H1 (cell line): ENCODE measurements at regions not wholly inside any gene's neighbourhood (a gene's known extent, or its start where the extent isn't known, plus 50 kb on each side); places are given as distances from the start of the nearest gene placed in this dataset.

Experiments used
- CTCF ChIA-PET: fragments of 300-600 bp; sonication (Branson Sonifier 250); formaldehyde crosslinking; loops from one replicate; lab custom pipeline; 2021; ENCODE audit not compliant: partially characterized antibody; lab: Charles Lee
- POLR2A ChIA-PET: fragments of 300-600 bp; sonication (Branson Sonifier 250); formaldehyde crosslinking; loops from one replicate; lab custom pipeline; 2021; ENCODE audit warnings: inconsistent platforms; ENCODE audit not compliant: partially characterized antibody; lab: Charles Lee
- DNase-seq, 2 experiments: peaks; one replicate each; pipeline versions ENCODE4 v3.0.0 to v3.0.0-alpha.2; 2010 to 2022; ENCODE audit warnings: low spot score in 2 of 2, low read depth in 1 of 2, mixed read lengths in 1 of 2
- FAIRE-seq: peaks from 2 replicates; lab custom pipeline; 2011; peaks lifted over from hg19 to GRCh38; lab: Jason Lieb, UNC
- H2AFZ ChIP-seq: 2 replicates; pipeline ENCODE4 v1.8.1; 2012; ENCODE audit warnings: low read length, inconsistent platforms
- H2AK5ac ChIP-seq: 2 replicates; pipeline ENCODE4 v1.6.1; 2013; ENCODE audit warnings: low read depth, low read length
- H2BK120ac ChIP-seq: replicated peaks from 2 replicates; pipeline ENCODE3; 2013; ENCODE audit warnings: low read depth, low read length, inconsistent platforms
- H2BK12ac ChIP-seq: 2 replicates; pipeline ENCODE4 v1.6.1; 2013; ENCODE audit warnings: low read depth, low read length
- H2BK15ac ChIP-seq: 2 replicates; pipeline ENCODE4 v1.6.1; 2013; ENCODE audit warnings: low read length
- H2BK20ac ChIP-seq: 2 replicates; pipeline ENCODE4 v1.6.1; 2013; ENCODE audit warnings: low read length
- H2BK5ac ChIP-seq: 2 replicates; pipeline ENCODE4 v1.6.1; 2013; ENCODE audit warnings: low read depth, low read length
- H3K14ac ChIP-seq: 2 replicates; pipeline ENCODE4 v1.6.1; 2013; ENCODE audit warnings: inconsistent platforms; ENCODE audit not compliant: insufficient read length
- H3K18ac ChIP-seq: 2 replicates; pipeline ENCODE4 v1.6.1; 2013; ENCODE audit warnings: low read length; ENCODE audit errors: extremely low read depth
- H3K23ac ChIP-seq: 2 replicates; pipeline ENCODE4 v1.6.1; 2013; ENCODE audit warnings: inconsistent platforms; ENCODE audit not compliant: insufficient read length
- H3K23me2 ChIP-seq: 2 replicates; pipeline ENCODE4 v1.6.1; 2013; ENCODE audit warnings: low read depth, low read length
- H3K27ac ChIP-seq: 2 replicates; pipeline ENCODE4 v1.6.1; 2011; ENCODE audit warnings: low read depth, low read length, inconsistent platforms
- H3K27me3 ChIP-seq, 4 experiments: replicated peaks in 1 of 4; 1 replicate in 1 of 4; 2 replicates in 3 of 4; pipeline versions ENCODE4 v1.6.1 to v1.8.1; 2011 to 2013; ENCODE audit warnings: low read length in 3 of 4, mild to moderate bottlenecking in 3 of 4, inconsistent platforms in 2 of 4, mixed read lengths in 2 of 4, moderate library complexity in 1 of 4; ENCODE audit not compliant: control insufficient read depth in 3 of 4, insufficient read depth in 3 of 4; ENCODE audit errors: extremely low read depth in 1 of 4
- H3K36me3 ChIP-seq, 4 experiments: 2 replicates each; pipeline versions ENCODE4 v1.6.1 to v1.8.1; 2011 to 2013; ENCODE audit warnings: mild to moderate bottlenecking in 4 of 4, low read length in 3 of 4, moderate library complexity in 2 of 4, control low read depth in 1 of 4, inconsistent platforms in 1 of 4; ENCODE audit not compliant: insufficient read depth in 4 of 4, control insufficient read depth in 2 of 4
- H3K4ac ChIP-seq: replicated peaks from 2 replicates; pipeline ENCODE3; 2013; ENCODE audit warnings: low read length, low read depth, mixed read lengths, inconsistent platforms; ENCODE audit not compliant: insufficient read length
- H3K4me1 ChIP-seq, 4 experiments: replicated peaks in 1 of 4; 1 replicate in 1 of 4; 2 replicates in 3 of 4; pipeline versions ENCODE4 v1.6.1 to v1.8.1; 2011 to 2013; ENCODE audit warnings: low read length in 3 of 4, inconsistent platforms in 2 of 4, mixed read lengths in 1 of 4; ENCODE audit not compliant: insufficient read depth in 4 of 4, control insufficient read depth in 3 of 4
- H3K4me2 ChIP-seq, 2 experiments: 2 replicates each; pipeline versions ENCODE4 v1.6.1 to v1.8.1; 2011 to 2013; ENCODE audit warnings: low read depth in 2 of 2, low read length in 2 of 2, control low read depth in 1 of 2, inconsistent platforms in 1 of 2, mild to moderate bottlenecking in 1 of 2; ENCODE audit not compliant: insufficient read depth in 1 of 2
- H3K4me3 ChIP-seq, 4 experiments: fragments of 200-600, 300-600 bp in 1 of 4; sonication (generic), shearing (Covaris generic), sonication (Bioruptor Twin) in 1 of 4; 2 replicates each; pipeline versions ENCODE4 v1.5.1 to v1.8.1; 2011 to 2016; ENCODE audit warnings: low read length in 4 of 4, low read depth in 3 of 4, control low read depth in 2 of 4, inconsistent platforms in 2 of 4, mild to moderate bottlenecking in 2 of 4, mixed read lengths in 1 of 4, moderate library complexity in 1 of 4; ENCODE audit not compliant: insufficient read depth in 2 of 4; ENCODE audit errors: extremely low read depth in 1 of 4
- H3K56ac ChIP-seq: replicated peaks from 2 replicates; pipeline ENCODE3; 2013; ENCODE audit warnings: low read depth, mild to moderate bottlenecking, mixed read lengths, low read length, inconsistent platforms; ENCODE audit not compliant: insufficient read length
- H3K79me1 ChIP-seq: 2 replicates; pipeline ENCODE4 v1.6.1; 2013; ENCODE audit warnings: low read depth, low read length, control low read depth
- H3K79me2 ChIP-seq, 2 experiments: 2 replicates each; pipeline versions ENCODE4 v1.6.1 to v1.8.1; 2012 to 2013; ENCODE audit warnings: low read length in 2 of 2, mild to moderate bottlenecking in 2 of 2, inconsistent platforms in 1 of 2; ENCODE audit not compliant: insufficient read depth in 2 of 2, control insufficient read depth in 1 of 2
- H3K9ac ChIP-seq, 4 experiments: replicated peaks in 1 of 4; 1 replicate in 1 of 4; 2 replicates in 3 of 4; pipeline versions ENCODE4 v1.6.1 to v1.8.1; 2011 to 2013; ENCODE audit warnings: low read depth in 3 of 4, low read length in 3 of 4, control low read depth in 2 of 4, mild to moderate bottlenecking in 2 of 4, moderate library complexity in 2 of 4, inconsistent platforms in 1 of 4; ENCODE audit errors: extremely low read depth in 1 of 4
- H3K9me3 ChIP-seq, 2 experiments: 2 replicates each; pipeline versions ENCODE4 v1.6.1 to v1.8.1; 2012 to 2013; ENCODE audit warnings: mild to moderate bottlenecking in 2 of 2, moderate library complexity in 2 of 2, control low read depth in 1 of 2, inconsistent platforms in 1 of 2, low read depth in 1 of 2, low read length in 1 of 2, mixed read lengths in 1 of 2; ENCODE audit not compliant: insufficient read depth in 2 of 2
- H4K20me1 ChIP-seq, 2 experiments: replicated peaks in 1 of 2; 2 replicates each; pipeline versions ENCODE3 to v1.8.1; 2011 to 2013; ENCODE audit warnings: inconsistent platforms in 2 of 2, low read length in 2 of 2, mild to moderate bottlenecking in 1 of 2; ENCODE audit not compliant: insufficient read depth in 2 of 2, control insufficient read depth in 1 of 2
- H4K5ac ChIP-seq: 2 replicates; pipeline ENCODE4 v1.6.1; 2013; ENCODE audit warnings: low read length, low read depth, mixed read lengths, inconsistent platforms; ENCODE audit not compliant: insufficient read length
- H4K8ac ChIP-seq: 2 replicates; pipeline ENCODE4 v1.8.0; 2013; ENCODE audit warnings: mild to moderate bottlenecking, moderate library complexity, low read length, inconsistent platforms; ENCODE audit not compliant: insufficient read depth; ENCODE audit errors: extremely low read depth
- H4K91ac ChIP-seq: replicated peaks from 2 replicates; pipeline ENCODE3; 2013; ENCODE audit warnings: low read length, mixed read lengths, inconsistent platforms; ENCODE audit not compliant: insufficient read length
- BACH1 ChIP-seq: IDR thresholded peaks from 2 replicates; pipeline ENCODE4 v1.6.1; 2012; ENCODE audit warnings: low read length, improper control_type of control experiment
- BRCA1 ChIP-seq: IDR thresholded peaks from 2 replicates; pipeline ENCODE4 v1.6.1; 2012; ENCODE audit warnings: low read depth, low read length, improper control_type of control experiment
- CEBPB ChIP-seq: IDR thresholded peaks from 2 replicates; pipeline ENCODE4 v1.6.1; 2012; ENCODE audit warnings: low read depth, low read length
- CTCF ChIP-seq, 3 experiments: IDR thresholded peaks; 1 replicate in 2 of 3; 2 replicates in 1 of 3; pipeline versions ENCODE4 v1.5.1 to v1.6.1; 2011; ENCODE audit warnings: low read length in 3 of 3, mild to moderate bottlenecking in 3 of 3, inconsistent platforms in 2 of 3, low read depth in 1 of 3, moderate library complexity in 1 of 3; ENCODE audit not compliant: insufficient read depth in 1 of 3; ENCODE audit errors: control extremely low read depth in 1 of 3
- EGR1 ChIP-seq: IDR thresholded peaks from 2 replicates; pipeline ENCODE4 v1.6.1; 2011; ENCODE audit warnings: low read depth, low read length, borderline replicate concordance
- FOSL1 ChIP-seq: IDR thresholded peaks from 2 replicates; pipeline ENCODE4 v1.6.1; 2011; ENCODE audit warnings: mild to moderate bottlenecking, low read depth, low read length, moderate library complexity; ENCODE audit not compliant: insufficient read depth
- GTF2F1 ChIP-seq: IDR thresholded peaks from 2 replicates; pipeline ENCODE4 v1.6.1; 2012; ENCODE audit warnings: low read depth, low read length, improper control_type of control experiment, borderline replicate concordance
- KDM4A ChIP-seq: IDR thresholded peaks from one replicate; pipeline ENCODE4 v1.7.1; 2012; ENCODE audit warnings: low read depth, mild to moderate bottlenecking, moderate library complexity, low read length, inconsistent platforms; ENCODE audit not compliant: severe bottlenecking
- PHF8 ChIP-seq: fragments of 200-600 bp; sonication (generic); conservative IDR thresholded peaks from 2 replicates; pipeline ENCODE4 v1.7.1; 2012; ENCODE audit warnings: low read depth, mild to moderate bottlenecking, inconsistent platforms, low read length, moderate library complexity
- SIRT6 ChIP-seq: IDR thresholded peaks from one replicate; pipeline ENCODE4 v1.7.1; 2012; ENCODE audit warnings: low read length, inconsistent platforms
- SP4 ChIP-seq: IDR thresholded peaks from 2 replicates; pipeline ENCODE4 v1.6.1; 2012; ENCODE audit warnings: low read length, inconsistent platforms
- SRF ChIP-seq: IDR thresholded peaks from 2 replicates; pipeline ENCODE4 v1.6.1; 2011; ENCODE audit warnings: mild to moderate bottlenecking, low read depth, low read length, moderate library complexity
- TAF7 ChIP-seq: optimal IDR thresholded peaks from 2 replicates; pipeline ENCODE3; 2011; ENCODE audit warnings: low read depth, mild to moderate bottlenecking, inconsistent platforms, low read length, moderate library complexity, borderline replicate concordance
- TEAD4 ChIP-seq: IDR thresholded peaks from 2 replicates; pipeline ENCODE4 v1.6.1; 2012; ENCODE audit warnings: low read depth, low read length, inconsistent platforms, mixed read lengths
- WGBS, 2 experiments: shearing (Covaris generic) in 1 of 2; methylation state at CpG; one replicate each; pipeline versions ENCODE4 v1.1.6 to v1.1.7; 2013 to 2015; ENCODE audit warnings: low lambda C conversion rate in 2 of 2, mixed read lengths in 2 of 2, inconsistent platforms in 1 of 2, low coverage in 1 of 2, missing lambda C conversion rate in 1 of 2; ENCODE audit not compliant: insufficient replicate concordance in 2 of 2, insufficient coverage in 1 of 2, insufficient read length in 1 of 2; ENCODE audit errors: extremely low coverage in 1 of 2, missing lambda C conversion rate in 1 of 2; 5-methylcytosine and 5-hydroxymethylcytosine counted together

GRCh38 chr6:50270415-50270814, 220.7 kb upstream of the DEFB112 start:
- CTCF ChIA-PET: interaction anchor here (1.3 kb wide), 1 partner anchor 366 kb away, joined by 3 read pairs; no protein-coding TSS in a partner anchor
- Histone ChIP-seq H3K36me3 (no peaks in the 10 kb centered on the region), H3K27me3 (no peaks in the 10 kb centered on the region), H3K18ac (no peak overlapping the region), H3K14ac (no peak overlapping the region), H2BK12ac (no peak overlapping the region), H2AFZ (no peak overlapping the region), H3K4ac (no peak overlapping the region), H3K79me2 (no peaks in the 10 kb centered on the region), H3K4me2 (no peak overlapping the region), H2AK5ac (no peak overlapping the region), H3K23me2 (no peaks in the 10 kb centered on the region), H4K91ac (no peak overlapping the region), H3K4me1 (no peaks in the 10 kb centered on the region), H2BK20ac (no peak overlapping the region), H3K56ac (no peak overlapping the region), H2BK15ac (no peak overlapping the region), H3K9ac (no peak overlapping the region), H3K4me3 (no peak overlapping the region), H3K27ac (no peak overlapping the region), H3K9me3 (no peaks in the 10 kb centered on the region), H4K8ac (no peak overlapping the region), H2BK5ac (no peak overlapping the region), H3K79me1 (no peaks in the 10 kb centered on the region), H2BK120ac (no peak overlapping the region), H4K5ac (no peak overlapping the region), H4K20me1 (no peaks in the 10 kb centered on the region), H3K23ac (no peak overlapping the region)
- no peak for DNase-seq
- POLR2A ChIA-PET: no interaction called here
- FAIRE-seq: no peak
- WGBS, 2 experiments: 88% methylated on average over 1 of the region's 1 CpG; no CpG with 5 or more reads in 1 of the 2 experiments
- no peak for TF ChIP-seq PHF8
- TF ChIP-seq GTF2F1: no peak
- TF ChIP-seq FOSL1: no peak
- TF ChIP-seq SP4: no peak
- TF ChIP-seq CTCF (IDR thresholded peaks at IDR 0.05; ENCODE audit: control extremely low read depth in 1 of 3, insufficient read depth in 1 of 3, low read depth in 1 of 3, low read length in 3 of 3): no peak
- TF ChIP-seq CEBPB: no peak
- no peak for TF ChIP-seq SIRT6
- no peak for TF ChIP-seq SRF
- TF ChIP-seq BRCA1: no peak
- TF ChIP-seq TEAD4: no peak
- no peak for TF ChIP-seq TAF7
- TF ChIP-seq EGR1: no peak
- TF ChIP-seq KDM4A: no peak
- no peak for TF ChIP-seq BACH1
